ENCODE measurements at regions not wholly inside any gene's neighbourhood (a gene's known extent, or its start where the extent isn't known, plus 50 kb on each side); places are given as distances from the start of the nearest gene placed in this dataset.

DNA sequence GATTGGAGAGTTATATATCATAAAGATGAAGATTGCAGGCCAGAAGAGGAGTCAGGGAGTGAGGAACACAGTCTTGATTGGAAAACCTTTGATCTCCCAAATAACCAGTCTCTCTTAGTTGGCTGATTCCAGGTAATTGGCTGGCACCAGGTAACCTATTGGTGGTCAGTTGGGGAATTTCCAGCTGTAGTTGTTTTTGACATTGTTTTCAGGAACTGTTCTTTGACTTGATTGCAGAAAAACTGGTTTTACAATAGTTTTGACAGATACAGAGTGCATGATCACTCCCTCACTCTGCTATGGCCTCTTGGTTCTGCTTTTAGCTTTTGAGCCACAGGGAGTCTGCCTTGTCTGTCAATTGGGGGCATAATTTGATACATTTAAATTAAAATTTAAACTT lies 71.6 kb downstream of the ZNF641 start:
- TF ChIP-seq, protein P1, sequence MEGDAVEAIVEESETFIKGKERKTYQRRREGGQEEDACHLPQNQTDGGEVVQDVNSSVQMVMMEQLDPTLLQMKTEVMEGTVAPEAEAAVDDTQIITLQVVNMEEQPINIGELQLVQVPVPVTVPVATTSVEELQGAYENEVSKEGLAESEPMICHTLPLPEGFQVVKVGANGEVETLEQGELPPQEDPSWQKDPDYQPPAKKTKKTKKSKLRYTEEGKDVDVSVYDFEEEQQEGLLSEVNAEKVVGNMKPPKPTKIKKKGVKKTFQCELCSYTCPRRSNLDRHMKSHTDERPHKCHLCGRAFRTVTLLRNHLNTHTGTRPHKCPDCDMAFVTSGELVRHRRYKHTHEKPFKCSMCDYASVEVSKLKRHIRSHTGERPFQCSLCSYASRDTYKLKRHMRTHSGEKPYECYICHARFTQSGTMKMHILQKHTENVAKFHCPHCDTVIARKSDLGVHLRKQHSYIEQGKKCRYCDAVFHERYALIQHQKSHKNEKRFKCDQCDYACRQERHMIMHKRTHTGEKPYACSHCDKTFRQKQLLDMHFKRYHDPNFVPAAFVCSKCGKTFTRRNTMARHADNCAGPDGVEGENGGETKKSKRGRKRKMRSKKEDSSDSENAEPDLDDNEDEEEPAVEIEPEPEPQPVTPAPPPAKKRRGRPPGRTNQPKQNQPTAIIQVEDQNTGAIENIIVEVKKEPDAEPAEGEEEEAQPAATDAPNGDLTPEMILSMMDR (IDR thresholded peaks at IDR 0.05), result no peak
- TF ChIP-seq EP300 (IDR thresholded peaks at IDR 0.05), result no peak
- TF ChIP-seq POLR2A (IDR thresholded peaks at IDR 0.05; ENCODE audit: low read depth), result no peak

All from esophagus muscularis mucosa (tissue), 4 donors.